A549 (cell line): ENCODE measurements at regions not wholly inside any gene's neighbourhood (a gene's known extent, or its start where the extent isn't known, plus 50 kb on each side); places are given as distances from the start of the nearest gene placed in this dataset.
A peak's percentile ranks its signal among the peaks of the same experiment; 100 is the strongest.

Experiments
- ATAC-seq, 2 experiments: fragments of 200-7000 bp in 1 of 2; fragments of >200 bp in 1 of 2; cut with Nextera tagmentation in 1 of 2; cut with Tn5 transposase in 1 of 2; 3 replicates each; pipeline versions ENCODE4 v1.8.0 to v1.9.1; 2018 to 2020; ENCODE audit warnings: mild to moderate bottlenecking in 1 of 2, moderate library complexity in 1 of 2
- CTCF ChIA-PET: fragments of 300-600 bp; sonication (Branson Sonifier 250); formaldehyde crosslinking; extraction: SDS; loops from one replicate; lab custom pipeline; 2021; ENCODE audit warnings: antibody characterized with exemption, inconsistent platforms; lab: Yijun Ruan, JAX
- POLR2A ChIA-PET: fragments of 350-600 bp; formaldehyde crosslinking; extraction: SDS; loops from one replicate; lab custom pipeline; 2021; ENCODE audit warnings: antibody characterized with exemption, inconsistent platforms; lab: Yijun Ruan, JAX
- DNase-seq, 2 experiments: peaks; one replicate each; pipeline versions ENCODE4 v3.0.0 to v3.0.0-alpha.2; 2011 to 2016; ENCODE audit warnings: low read depth in 1 of 2, low spot score in 1 of 2
- FAIRE-seq: peaks from 2 replicates; lab custom pipeline; 2011; peaks lifted over from hg19 to GRCh38; lab: Jason Lieb, UNC
- H3K27ac ChIP-seq, 2 experiments: fragments of >200 bp; sonication (Bioruptor Twin); formaldehyde crosslinking; 3 replicates each; pipeline ENCODE4 v1.5.1; 2016 to 2017
- H3K4me1 ChIP-seq: fragments of >200 bp; sonication (Bioruptor Twin); formaldehyde crosslinking; 3 replicates; pipeline ENCODE4 v1.6.1; 2016
- H3K4me2 ChIP-seq: fragments of >200 bp; sonication (Bioruptor Twin); formaldehyde crosslinking; 3 replicates; pipeline ENCODE4 v1.6.1; 2016
- H3K4me3 ChIP-seq: fragments of >200 bp; sonication (Bioruptor Twin); formaldehyde crosslinking; 3 replicates; pipeline ENCODE4 v1.5.1; 2016
- H3K9me3 ChIP-seq: fragments of >200 bp; sonication (Bioruptor Twin); formaldehyde crosslinking; 3 replicates; pipeline ENCODE4 v1.6.1; 2016
- BHLHE40 ChIP-seq: IDR thresholded peaks from 2 replicates; pipeline ENCODE4 v1.6.1; 2012; ENCODE audit warnings: low read depth, low read length, inconsistent platforms
- CHD2 ChIP-seq: fragments of 150-350 bp; IDR thresholded peaks from 2 replicates; pipeline ENCODE4 v1.6.1; 2014; ENCODE audit warnings: low read length; ENCODE audit not compliant: partially characterized antibody
- CHD4 ChIP-seq: fragments of 200-600 bp; sonication (generic); IDR thresholded peaks from 2 replicates; pipeline ENCODE4 v1.6.1; 2016; ENCODE audit warnings: antibody characterized with exemption, mild to moderate bottlenecking, borderline replicate concordance
- EHMT2 ChIP-seq: fragments of 200-600 bp; sonication (generic); IDR thresholded peaks from 2 replicates; pipeline ENCODE4 v1.6.1; 2016; ENCODE audit warnings: antibody characterized with exemption, low read depth, mild to moderate bottlenecking, moderate library complexity
- ESRRA ChIP-seq: fragments of 150-350 bp; IDR thresholded peaks from 2 replicates; pipeline ENCODE4 v1.6.1; 2014; ENCODE audit warnings: mild to moderate bottlenecking, low read length, borderline replicate concordance
- FOSL2 ChIP-seq, 2 experiments: fragments of 450-650 bp in 1 of 2; fragments of >200 bp in 1 of 2; sonication (Bioruptor Twin) in 1 of 2; formaldehyde crosslinking; IDR thresholded peaks; 2 replicates each; pipeline versions ENCODE4 v1.5.0 to v1.6.1; 2016 to 2020; ENCODE audit warnings: mild to moderate bottlenecking in 1 of 2, moderate library complexity in 1 of 2
- HDAC2 ChIP-seq: fragments of 200-600 bp; sonication (generic); IDR thresholded peaks from 2 replicates; pipeline ENCODE4 v1.6.1; 2016
- KDM1A ChIP-seq: fragments of 200-600 bp; sonication (generic); IDR thresholded peaks from 2 replicates; pipeline ENCODE4 v1.6.1; 2016; ENCODE audit warnings: low read depth, mild to moderate bottlenecking
- NFE2L2 ChIP-seq: fragments of 150-350 bp; conservative IDR thresholded peaks from 2 replicates; pipeline ENCODE4 v1.6.1; 2014; ENCODE audit warnings: low read length
- PHF8 ChIP-seq: fragments of 200-600 bp; sonication (generic); IDR thresholded peaks from 2 replicates; pipeline ENCODE4 v1.6.1; 2016; ENCODE audit warnings: low read depth, mild to moderate bottlenecking, antibody characterized with exemption, moderate library complexity, borderline replicate concordance
- RAD21 ChIP-seq, 2 experiments: fragments of >200 bp in 1 of 2; sonication (Bioruptor Twin) in 1 of 2; formaldehyde crosslinking in 1 of 2; IDR thresholded peaks in 1 of 2; conservative IDR thresholded peaks in 1 of 2; 2 replicates in 1 of 2; 3 replicates in 1 of 2; pipeline ENCODE4 v1.6.1; 2012 to 2018; ENCODE audit warnings: inconsistent platforms in 1 of 2
- RARB ChIP-seq: fragments of 250-450 bp; sonication (Bioruptor Pico); IDR thresholded peaks from 2 replicates; pipeline ENCODE4 v1.8.0; 2021; ENCODE audit warnings: mild to moderate bottlenecking, moderate library complexity
- RFX5 ChIP-seq: fragments of 450-650 bp; IDR thresholded peaks from 2 replicates; pipeline ENCODE4 v1.7.1; 2014; ENCODE audit warnings: antibody characterized with exemption, mild to moderate bottlenecking, moderate library complexity
- SREBF2 ChIP-seq: fragments of 450-650 bp; IDR thresholded peaks from 2 replicates; pipeline ENCODE4 v1.6.1; 2014; ENCODE audit warnings: mild to moderate bottlenecking, moderate library complexity
- TP53 ChIP-seq: fragments of 250-450 bp; sonication (Bioruptor Pico); IDR thresholded peaks from 2 replicates; pipeline ENCODE4 v1.5.0; 2021; ENCODE audit warnings: mild to moderate bottlenecking, moderate library complexity
- ZNF302 ChIP-seq: fragments of 250-450 bp; sonication (Bioruptor Pico); IDR thresholded peaks from 2 replicates; pipeline ENCODE4 v1.9.0; 2021; ENCODE audit warnings: inconsistent platforms, mild to moderate bottlenecking, moderate library complexity
- WGBS: methylation state at CpG from one replicate; pipeline ENCODE4 v1.1.6; 2017; ENCODE audit errors: missing lambda C conversion rate; 5-methylcytosine and 5-hydroxymethylcytosine counted together
- TF ChIP-seq, protein P1 (sequence below): fragments of >200 bp; sonication (Bioruptor Twin); formaldehyde crosslinking; IDR thresholded peaks from 3 replicates; pipeline ENCODE4 v1.5.1; 2016
- TF ChIP-seq, protein P2 (sequence below): IDR thresholded peaks from 2 replicates; pipeline ENCODE4 v1.6.1; 2012
- TF ChIP-seq, protein P3 (sequence below): fragments of >200 bp; sonication (Bioruptor Twin); formaldehyde crosslinking; IDR thresholded peaks from 3 replicates; pipeline ENCODE4 v1.6.1; 2016

DNA sequence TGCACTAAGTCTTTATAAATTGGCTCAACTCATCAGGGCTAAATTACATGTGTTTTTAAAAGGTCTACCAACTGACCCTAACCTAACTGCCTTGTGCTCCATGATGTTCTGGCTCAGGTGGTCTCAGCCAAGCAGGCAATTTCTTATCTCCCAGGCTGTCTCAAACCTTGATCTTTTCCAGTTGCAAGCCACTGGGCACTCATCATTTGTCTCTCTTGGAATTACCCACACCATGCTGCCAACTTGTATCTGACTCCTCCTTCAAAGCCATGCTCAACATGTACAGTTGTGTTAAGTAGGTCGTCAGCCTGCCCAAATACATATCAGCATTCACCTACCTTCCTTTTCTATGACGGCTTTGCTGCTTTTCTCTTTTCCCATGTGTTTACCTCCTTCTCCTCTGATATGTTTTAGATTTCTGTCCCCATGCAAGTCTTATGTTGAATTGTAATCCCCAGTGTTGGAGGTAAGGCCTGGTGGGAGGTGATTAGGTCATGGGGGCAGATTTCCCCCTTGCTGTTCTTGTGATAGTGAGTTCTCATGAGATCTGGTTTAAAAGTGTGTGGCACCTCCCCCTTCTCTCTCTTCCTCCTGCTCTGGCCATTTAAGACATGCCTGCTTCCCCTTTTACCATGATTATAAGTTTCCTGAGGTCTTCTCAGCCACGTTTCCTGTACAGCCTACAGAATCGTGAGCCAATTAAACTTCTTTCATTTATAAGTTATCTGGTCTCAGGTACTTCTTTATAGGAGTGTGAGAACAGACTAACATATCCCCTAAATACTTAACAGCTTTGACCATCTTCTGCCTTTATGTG is 130.0 kb downstream of the ELAPOR2 start:
- FAIRE-seq (no peak), DNase-seq (no peak), ATAC-seq (no peak)
- ChIA-PET POLR2A (no interaction called here), CTCF (interaction anchor here (1.0 kb wide), 1 partner anchor 10 kb away, joined by 3 read pairs; no protein-coding TSS in a partner anchor)
- no peak for TF ChIP-seq PHF8
- no peak for TF ChIP-seq TP53
- TF ChIP-seq ESRRA = no peak
- TF ChIP-seq EHMT2 = no peak
- no peaks in the 10 kb centered on the region for H3K4me1 ChIP-seq
- no peak overlapping the region for H3K27ac ChIP-seq
- no peak overlapping the region for H3K4me2 ChIP-seq
- WGBS = 15% methylated on average over 4 of the region's 4 CpGs
- no peaks in the 10 kb centered on the region for H3K9me3 ChIP-seq
- H3K4me3 ChIP-seq = no peak overlapping the region

DNA sequence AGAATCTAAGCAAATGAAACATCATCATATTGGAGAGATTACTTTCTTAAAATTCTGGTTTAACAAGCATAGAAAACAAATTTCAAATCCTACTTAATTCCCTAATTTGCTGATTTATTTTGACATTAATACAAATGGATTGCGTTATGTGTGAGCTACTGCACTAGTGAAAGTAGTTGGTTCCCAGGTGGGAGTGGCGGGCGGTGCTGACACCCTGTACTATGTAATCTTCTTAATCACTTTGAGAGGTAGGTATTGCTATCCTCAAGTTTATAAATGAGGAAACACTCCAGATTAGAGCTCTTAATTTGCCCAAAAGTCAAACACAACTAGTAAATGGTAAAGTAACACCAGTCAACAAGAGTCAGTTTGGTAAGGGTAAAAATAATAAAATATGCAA is 131.1 kb downstream of the ELAPOR2 start:
- 32% methylated on average over 3 of the region's 3 CpGs for WGBS
- FAIRE-seq (no peak), DNase-seq (no peak), ATAC-seq (no peak)
- Histone ChIP-seq H3K4me2 (no peak overlapping the region), H3K4me3 (no peak overlapping the region), H3K4me1 (no peaks in the 10 kb centered on the region), H3K9me3 (no peaks in the 10 kb centered on the region), H3K27ac (no peak overlapping the region)
- TF ChIP-seq RFX5 (no peak), CHD2 (no peak), NFE2L2 (no peak), FOSL2 (IDR thresholded peaks at IDR 0.05) (no peak), FOSL2 (CRISPR knock-in tag; IDR thresholded peaks at IDR 0.05) (no peak), BHLHE40 (no peak), CHD4 (no peak), HDAC2 (no peak), PHF8 (no peak), ZNF302 (CRISPR knock-in tag) (no peak), SREBF2 (no peak), RARB (CRISPR knock-in tag) (no peak)
- TF ChIP-seq, protein P1, sequence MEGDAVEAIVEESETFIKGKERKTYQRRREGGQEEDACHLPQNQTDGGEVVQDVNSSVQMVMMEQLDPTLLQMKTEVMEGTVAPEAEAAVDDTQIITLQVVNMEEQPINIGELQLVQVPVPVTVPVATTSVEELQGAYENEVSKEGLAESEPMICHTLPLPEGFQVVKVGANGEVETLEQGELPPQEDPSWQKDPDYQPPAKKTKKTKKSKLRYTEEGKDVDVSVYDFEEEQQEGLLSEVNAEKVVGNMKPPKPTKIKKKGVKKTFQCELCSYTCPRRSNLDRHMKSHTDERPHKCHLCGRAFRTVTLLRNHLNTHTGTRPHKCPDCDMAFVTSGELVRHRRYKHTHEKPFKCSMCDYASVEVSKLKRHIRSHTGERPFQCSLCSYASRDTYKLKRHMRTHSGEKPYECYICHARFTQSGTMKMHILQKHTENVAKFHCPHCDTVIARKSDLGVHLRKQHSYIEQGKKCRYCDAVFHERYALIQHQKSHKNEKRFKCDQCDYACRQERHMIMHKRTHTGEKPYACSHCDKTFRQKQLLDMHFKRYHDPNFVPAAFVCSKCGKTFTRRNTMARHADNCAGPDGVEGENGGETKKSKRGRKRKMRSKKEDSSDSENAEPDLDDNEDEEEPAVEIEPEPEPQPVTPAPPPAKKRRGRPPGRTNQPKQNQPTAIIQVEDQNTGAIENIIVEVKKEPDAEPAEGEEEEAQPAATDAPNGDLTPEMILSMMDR = no peak
- TF ChIP-seq, protein P2, sequence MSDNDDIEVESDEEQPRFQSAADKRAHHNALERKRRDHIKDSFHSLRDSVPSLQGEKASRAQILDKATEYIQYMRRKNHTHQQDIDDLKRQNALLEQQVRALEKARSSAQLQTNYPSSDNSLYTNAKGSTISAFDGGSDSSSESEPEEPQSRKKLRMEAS = no peak
- TF ChIP-seq, protein P3, sequence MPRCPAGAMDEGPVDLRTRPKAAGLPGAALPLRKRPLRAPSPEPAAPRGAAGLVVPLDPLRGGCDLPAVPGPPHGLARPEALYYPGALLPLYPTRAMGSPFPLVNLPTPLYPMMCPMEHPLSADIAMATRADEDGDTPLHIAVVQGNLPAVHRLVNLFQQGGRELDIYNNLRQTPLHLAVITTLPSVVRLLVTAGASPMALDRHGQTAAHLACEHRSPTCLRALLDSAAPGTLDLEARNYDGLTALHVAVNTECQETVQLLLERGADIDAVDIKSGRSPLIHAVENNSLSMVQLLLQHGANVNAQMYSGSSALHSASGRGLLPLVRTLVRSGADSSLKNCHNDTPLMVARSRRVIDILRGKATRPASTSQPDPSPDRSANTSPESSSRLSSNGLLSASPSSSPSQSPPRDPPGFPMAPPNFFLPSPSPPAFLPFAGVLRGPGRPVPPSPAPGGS = no peak
- ChIA-PET CTCF (interaction anchor here (0.7 kb wide), 1 partner anchor 488 kb away, joined by 3 read pairs; no protein-coding TSS in a partner anchor), POLR2A (no interaction called here)

DNA sequence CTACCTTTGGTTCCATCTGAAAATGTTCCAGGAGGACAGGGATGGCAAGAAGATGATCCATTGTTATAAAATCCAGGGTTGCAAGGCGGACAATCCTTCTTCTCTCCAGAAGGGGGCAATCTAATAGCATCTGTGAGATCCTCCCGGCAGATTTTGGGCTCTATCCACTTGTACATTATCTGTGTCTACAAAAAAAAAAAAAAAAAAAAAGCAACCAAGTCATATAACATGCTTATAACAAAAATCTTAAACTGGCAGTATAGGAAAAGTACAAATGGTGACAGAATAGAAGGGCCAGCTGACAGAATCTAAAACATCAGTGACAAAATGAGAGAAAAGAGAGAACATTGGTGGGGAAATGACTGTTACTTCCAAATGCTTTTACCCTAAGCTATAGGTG is 132.7 kb downstream of the ELAPOR2 start:
- no peak overlapping the region for H3K4me3 ChIP-seq
- no peak for TF ChIP-seq KDM1A
- TF ChIP-seq, protein P1 = peak; percentile 57
- peak; percentile 41 to 57 for TF ChIP-seq RAD21 (conservative IDR thresholded peaks at IDR 0.05 in 1 of 2, IDR thresholded peaks at IDR 0.05 in 1 of 2)
- TF ChIP-seq, all 56 proteins: peak for 2
- 3% methylated on average over 2 of the region's 2 CpGs for WGBS
- ChIA-PET CTCF (interaction anchor here (0.9 to 2.4 kb wide), 2 partner anchors 221 to 310 kb away, joined by 3 to 12 read pairs; no protein-coding TSS in a partner anchor), POLR2A (no interaction called here)
- H3K9me3 ChIP-seq = no peaks in the 10 kb centered on the region
- no peak overlapping the region for H3K27ac ChIP-seq
- no peaks in the 10 kb centered on the region for H3K4me1 ChIP-seq
- DNase-seq = peak; percentile 14 to 49
- peak; percentile 47 to 76; a peak in 3 of 6 replicates for ATAC-seq
- no peak overlapping the region for H3K4me2 ChIP-seq
- peak; percentile 88 for FAIRE-seq
